ENCODE measurements at regions not wholly inside any gene's neighbourhood (a gene's known extent, or its start where the extent isn't known, plus 50 kb on each side); places are given as distances from the start of the nearest gene placed in this dataset.

- Histone ChIP-seq H3K4me1 (no peaks in the 10 kb centered on the region), H3K27me3 (no peaks in the 10 kb centered on the region), H3K9me3 (no peaks in the 10 kb centered on the region), H3K4me3 (no peak overlapping the region), H3K36me3 (ENCODE audit: low read depth, missing control alignments) (no peaks in the 10 kb centered on the region), H3K27ac (no peak overlapping the region)
- intact Hi-C loops (cut with DNase I; ENCODE audit: low total_unique reads), result no loop called here
- 69 to 75% methylated on average over 3 to 11 of the region's 11 CpGs for WGBS, 2 donors
- no peak for TF ChIP-seq POLR2A (IDR thresholded peaks at IDR 0.05)
- DNase-seq, result no peak
Measured at GRCh38 chr11:69878927-69879728, 59.9 kb upstream of the FGF3 start.

- H3K9me3 ChIP-seq, result no peaks in the 10 kb centered on the region
- intact Hi-C loops (cut with DNase I; ENCODE audit: low total_unique reads), result loop anchor here (10.0 kb wide), 1 partner anchor 185 kb away; no protein-coding TSS in a partner anchor
- 79 to 83% methylated on average over 4 to 5 of the region's 5 CpGs for WGBS, 2 donors
- H3K36me3 ChIP-seq (ENCODE audit: low read depth, missing control alignments), result no peaks in the 10 kb centered on the region
- no peaks in the 10 kb centered on the region for H3K27me3 ChIP-seq
- no peak overlapping the region for H3K27ac ChIP-seq
- DNase-seq, result no peak
- TF ChIP-seq POLR2A (IDR thresholded peaks at IDR 0.05) (no peak), CTCF (IDR thresholded peaks at IDR 0.05) (no peak)
- H3K4me3 ChIP-seq, result no peak overlapping the region
- no peaks in the 10 kb centered on the region for H3K4me1 ChIP-seq
Measured at GRCh38 chr11:69879729-69880005, 60.5 kb upstream of the FGF3 start.

GRCh38 chr11:69880041-69880825 is 61.0 kb upstream of the FGF3 start:
- TF ChIP-seq CTCF (IDR thresholded peaks at IDR 0.05) (no peak), POLR2A (IDR thresholded peaks at IDR 0.05) (no peak)
- intact Hi-C loops (cut with DNase I; ENCODE audit: low total_unique reads), result loop anchor here (10.0 kb wide), 1 partner anchor 185 kb away; no protein-coding TSS in a partner anchor
- H3K4me3 ChIP-seq, result no peak overlapping the region
- H3K27me3 ChIP-seq, result no peaks in the 10 kb centered on the region
- H3K9me3 ChIP-seq, result no peaks in the 10 kb centered on the region
- no peaks in the 10 kb centered on the region for H3K36me3 ChIP-seq (ENCODE audit: low read depth, missing control alignments)
- no peak for DNase-seq
- WGBS, 2 donors, result 83 to 90% methylated on average over 16 to 18 of the region's 18 CpGs
- H3K27ac ChIP-seq, result no peak overlapping the region
- no peaks in the 10 kb centered on the region for H3K4me1 ChIP-seq

- Histone ChIP-seq H3K27me3 (no peaks in the 10 kb centered on the region), H3K36me3 (ENCODE audit: low read depth, missing control alignments) (no peaks in the 10 kb centered on the region), H3K4me1 (no peaks in the 10 kb centered on the region), H3K9me3 (no peaks in the 10 kb centered on the region), H3K4me3 (no peak overlapping the region), H3K27ac (no peak overlapping the region)
- DNase-seq, result no peak
- TF ChIP-seq POLR2A (IDR thresholded peaks at IDR 0.05) (no peak), CTCF (IDR thresholded peaks at IDR 0.05) (no peak)
- intact Hi-C loops (cut with DNase I; ENCODE audit: low total_unique reads), result loop anchor here (10.0 kb wide), 1 partner anchor 186 kb away; no protein-coding TSS in a partner anchor
- 97 to 100% methylated on average over 3 to 10 of the region's 10 CpGs for WGBS, 2 donors
Measured at GRCh38 chr11:69880826-69881445, 61.7 kb upstream of the FGF3 start.

All from testis (tissue), 2 donors.